HCT116 (cell line): ENCODE measurements at regions not wholly inside any gene's neighbourhood (a gene's known extent, or its start where the extent isn't known, plus 50 kb on each side); places are given as distances from the start of the nearest gene placed in this dataset.

Source experiments
- ATAC-seq: fragments of 200-7000 bp; cut with Tn5 transposase; 2 replicates; pipeline ENCODE4 v1.9.1; 2020; ENCODE audit warnings: mild to moderate bottlenecking, moderate library complexity
- BruUV-seq: library from RNA; stranded (reverse); fragments of 400-500 nt; replicated peaks from 2 replicates; lab custom pipeline; 2021; lab: Mats Ljungman, UMichigan
- CTCF ChIA-PET: fragments of 300-600 bp; sonication (Branson Sonifier 250); formaldehyde crosslinking; loops from one replicate; lab custom pipeline; 2021; ENCODE audit warnings: antibody characterized with exemption; lab: Charles Lee
- POLR2A ChIA-PET: fragments of 300-600, 350-600 bp; sonication (Branson Sonifier 250); formaldehyde crosslinking; loops from one replicate; lab custom pipeline; 2021; ENCODE audit warnings: antibody characterized with exemption; lab: Charles Lee
- RAD21 ChIA-PET, 2 experiments: fragments of 300-600 bp; sonication (Branson Sonifier 250); formaldehyde crosslinking; loops; one replicate each; lab custom pipeline; 2023; ENCODE audit warnings: low total read pairs in 2 of 2; ENCODE audit not compliant: uncharacterized antibody in 2 of 2, unreplicated experiment in 2 of 2, low non-redundant PET in 1 of 2; lab: Charles Lee
- DNase-seq: peaks from one replicate; pipeline ENCODE4 v3.0.0-alpha.2; 2010; ENCODE audit warnings: low read depth, low spot score
- H2AFZ ChIP-seq: fragments of 200-600 bp; shearing (Covaris generic), sonication (generic); 2 replicates; pipeline ENCODE4 v1.6.1; 2017; ENCODE audit warnings: low read depth, mixed run types, mixed read lengths, antibody characterized with exemption, low read length; ENCODE audit not compliant: poor library complexity, severe bottlenecking
- H3K27ac ChIP-seq: 2 replicates; pipeline ENCODE4 v1.5.1; 2012; ENCODE audit warnings: low read depth, low read length
- H3K27me3 ChIP-seq: fragments of 200-600 bp; sonication (generic); 2 replicates; pipeline ENCODE4 v1.6.1; 2016; ENCODE audit warnings: mixed run types, low read length, mixed read lengths; ENCODE audit not compliant: insufficient read depth
- H3K36me3 ChIP-seq, 2 experiments: fragments of 200-500 bp in 1 of 2; fragments of 200-600 bp in 1 of 2; sonication (Bioruptor generic) in 1 of 2; sonication (generic) in 1 of 2; 2 replicates each; pipeline versions ENCODE4 v1.5.1 to v1.6.1; 2014 to 2016; ENCODE audit warnings: low read length in 2 of 2, inconsistent platforms in 1 of 2, mixed read lengths in 1 of 2, mixed run types in 1 of 2; ENCODE audit not compliant: insufficient read depth in 2 of 2, control insufficient read depth in 1 of 2
- H3K4me1 ChIP-seq, 2 experiments: fragments of 200-600 bp in 1 of 2; sonication (generic) in 1 of 2; 2 replicates each; pipeline versions ENCODE4 v1.5.1 to v1.6.1; 2012 to 2017; ENCODE audit warnings: low read length in 2 of 2, inconsistent platforms in 1 of 2, mild to moderate bottlenecking in 1 of 2, mixed read lengths in 1 of 2, mixed run types in 1 of 2, moderate library complexity in 1 of 2; ENCODE audit not compliant: insufficient read depth in 2 of 2, control insufficient read depth in 1 of 2
- H3K4me2 ChIP-seq: fragments of 200-600 bp; sonication (generic); 2 replicates; pipeline ENCODE4 v1.6.1; 2017; ENCODE audit warnings: mixed run types, low read length, mixed read lengths
- H3K4me3 ChIP-seq, 2 experiments: fragments of 200-600 bp in 1 of 2; sonication (generic) in 1 of 2; replicated peaks in 1 of 2; 2 replicates each; pipeline ENCODE4 v1.5.1; 2011 to 2016; ENCODE audit warnings: low read length in 2 of 2, control low read depth in 1 of 2, low read depth in 1 of 2, mild to moderate bottlenecking in 1 of 2, mixed read lengths in 1 of 2, mixed run types in 1 of 2
- H3K79me2 ChIP-seq: fragments of 200-600 bp; sonication (generic); 2 replicates; pipeline ENCODE4 v1.6.1; 2017; ENCODE audit warnings: mild to moderate bottlenecking, mixed run types, low read length, moderate library complexity, mixed read lengths; ENCODE audit not compliant: insufficient read depth
- H3K9ac ChIP-seq: fragments of 200-600 bp; sonication (generic); 2 replicates; pipeline ENCODE4 v1.6.1; 2016; ENCODE audit warnings: low read length, mixed read lengths
- H3K9me2 ChIP-seq: fragments of 200-600 bp; sonication (generic), shearing (Covaris generic); 2 replicates; pipeline ENCODE4 v1.6.1; 2017; ENCODE audit warnings: mixed run types, mild to moderate bottlenecking, moderate library complexity; ENCODE audit not compliant: insufficient read depth
- H3K9me3 ChIP-seq, 2 experiments: fragments of 200-500 bp in 1 of 2; fragments of 200-600 bp in 1 of 2; sonication (Bioruptor generic) in 1 of 2; sonication (generic) in 1 of 2; 2 replicates each; pipeline ENCODE4 v1.6.1; 2014 to 2017; ENCODE audit warnings: low read length in 2 of 2, mixed read lengths in 2 of 2, inconsistent platforms in 1 of 2, low read depth in 1 of 2, mild to moderate bottlenecking in 1 of 2, mixed run types in 1 of 2, moderate library complexity in 1 of 2; ENCODE audit not compliant: control insufficient read depth in 1 of 2, insufficient read depth in 1 of 2
- H4K20me1 ChIP-seq: fragments of 200-600 bp; sonication (generic), shearing (Covaris generic); 2 replicates; pipeline ENCODE4 v1.6.1; 2017; ENCODE audit warnings: mixed run types, mild to moderate bottlenecking, moderate library complexity; ENCODE audit not compliant: insufficient read depth
- ATF3 ChIP-seq: IDR thresholded peaks from 2 replicates; pipeline ENCODE4 v1.6.1; 2012
- CTCF ChIP-seq, 3 experiments: fragments of 200-600 bp in 1 of 3; sonication (generic) in 1 of 3; IDR thresholded peaks in 2 of 3; conservative IDR thresholded peaks in 1 of 3; 2 replicates each; pipeline ENCODE4 v1.5.1; 2012 to 2017; ENCODE audit warnings: low read depth in 2 of 3, low read length in 2 of 3, antibody characterized with exemption in 1 of 3, borderline replicate concordance in 1 of 3, control low read depth in 1 of 3, mild to moderate bottlenecking in 1 of 3, mixed read lengths in 1 of 3, mixed run types in 1 of 3, moderate library complexity in 1 of 3; ENCODE audit not compliant: insufficient read depth in 1 of 3
- ELF1 ChIP-seq: IDR thresholded peaks from 2 replicates; pipeline ENCODE4 v1.6.1; 2012; ENCODE audit warnings: low read depth, borderline replicate concordance
- POLR2A ChIP-seq: IDR thresholded peaks from 2 replicates; pipeline ENCODE4 v1.7.0; 2011; ENCODE audit warnings: borderline replicate concordance; ENCODE audit not compliant: insufficient read depth, insufficient read length; ENCODE audit errors: extremely low read depth
- RAD21 ChIP-seq: IDR thresholded peaks from 2 replicates; pipeline ENCODE4 v1.6.1; 2012; ENCODE audit warnings: low read depth, mild to moderate bottlenecking
- YY1 ChIP-seq: IDR thresholded peaks from 2 replicates; pipeline ENCODE4 v1.6.1; 2011; ENCODE audit warnings: low read length, low read depth, moderate library complexity, mild to moderate bottlenecking; ENCODE audit not compliant: insufficient replicate concordance; ENCODE audit errors: extremely low read depth
- intact Hi-C: fragments of 100-400 bp; cut with micrococcal nuclease; formaldehyde crosslinking; loops from 2 replicates; pipeline ENCODE4 v1.10.0; 2022
- TF ChIP-seq, protein P1 (sequence below): IDR thresholded peaks from 2 replicates; pipeline ENCODE4 v1.6.1; 2012

DNA sequence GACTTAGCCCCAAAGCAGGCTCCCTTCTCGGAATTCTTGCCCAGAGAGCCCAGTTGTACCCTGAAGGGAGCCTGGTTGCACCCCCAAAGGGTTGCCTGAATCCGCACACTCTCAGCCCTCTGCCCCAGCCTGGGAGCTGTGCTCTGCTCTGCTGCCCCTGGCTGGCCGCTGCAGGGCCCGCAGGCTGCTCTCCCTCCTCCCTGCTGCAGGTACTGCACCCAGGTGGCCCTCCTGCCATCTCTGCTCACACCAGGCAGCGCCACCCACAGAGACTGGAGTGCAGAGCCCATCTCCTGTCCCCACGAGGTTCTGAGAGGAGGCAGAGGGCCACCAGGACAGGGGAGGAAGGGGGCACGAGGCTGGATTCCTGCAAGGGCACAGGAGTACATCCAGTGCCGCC, 134.2 kb upstream of the NSMCE3 start:
- H3K9me2 ChIP-seq, result no peaks in the 10 kb centered on the region
- H2AFZ ChIP-seq, result no peak overlapping the region
- DNase-seq, result peak; percentile 29
- no peak overlapping the region for H3K4me3 ChIP-seq
- no peaks in the 10 kb centered on the region for H3K79me2 ChIP-seq
- intact Hi-C loops, result loop anchor here (10.0 kb wide), 1 partner anchor 259 kb away; no protein-coding TSS in a partner anchor
- no peaks in the 10 kb centered on the region; a peak in 1 of 4 replicates for H3K4me1 ChIP-seq
- no peak overlapping the region for H3K9ac ChIP-seq
- no TSS peak for BruUV-seq
- no peak overlapping the region for H3K4me2 ChIP-seq
- ChIA-PET POLR2A (no interaction called here), CTCF (interaction anchor here (1.7 kb wide), 1 partner anchor 264 kb away, joined by 3 read pairs; no protein-coding TSS in a partner anchor), RAD21 (no interaction called here)
- TF ChIP-seq RAD21 (peak; percentile 43; the same call in 1 of the 2 replicates), ELF1 (no peak), POLR2A (no peak), YY1 (no peak), CTCF (IDR thresholded peaks at IDR 0.05 in 2 of 3, conservative IDR thresholded peaks at IDR 0.05 in 1 of 3; ENCODE audit: borderline replicate concordance in 1 of 3, insufficient read depth in 1 of 3, low read depth in 2 of 3, low read length in 2 of 3) (peak; percentile 51 to 66 (median 61); a peak in 5 of 6 replicates), ATF3 (no peak)
- TF ChIP-seq, protein P1, sequence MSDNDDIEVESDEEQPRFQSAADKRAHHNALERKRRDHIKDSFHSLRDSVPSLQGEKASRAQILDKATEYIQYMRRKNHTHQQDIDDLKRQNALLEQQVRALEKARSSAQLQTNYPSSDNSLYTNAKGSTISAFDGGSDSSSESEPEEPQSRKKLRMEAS, result no peak
- no peak overlapping the region for H3K27ac ChIP-seq
- peaks cover 4% of the 10 kb centered on the region for H3K27me3 ChIP-seq
- H3K9me3 ChIP-seq, result no peaks in the 10 kb centered on the region
- ATAC-seq, result peak; percentile 100
- no peaks in the 10 kb centered on the region for H3K36me3 ChIP-seq
- no peaks in the 10 kb centered on the region for H4K20me1 ChIP-seq
